Fibroblast of skin of right quadriceps (primary cell): ENCODE measurements at regions not wholly inside any gene's neighbourhood (a gene's known extent, or its start where the extent isn't known, plus 50 kb on each side); places are given as distances from the start of the nearest gene placed in this dataset.

ENCODE experiments used
- DNase-seq: peaks from one replicate; pipeline ENCODE4 v3.0.0-alpha.2; 2013

- DNase-seq = no peak
Measured at GRCh38 chr5:128749136-128749898, 211.3 kb upstream of the FBN2 start.

- DNase-seq = no peak
Measured at GRCh38 chr5:128750155-128750554, 212.1 kb upstream of the FBN2 start.

- DNase-seq = no peak
Measured at GRCh38 chr5:128757196-128757959, 207.9 kb upstream of the SLC27A6 start.

- no peak for DNase-seq
Measured at GRCh38 chr5:128762661-128763306, 202.5 kb upstream of the SLC27A6 start.

- no peak for DNase-seq
Measured at GRCh38 chr5:128763321-128763720, 202.0 kb upstream of the SLC27A6 start.

GRCh38 chr5:128764601-128765310 is 200.5 kb upstream of the SLC27A6 start:
- no peak for DNase-seq

- DNase-seq = no peak
Measured at GRCh38 chr5:128765448-128766061, 199.7 kb upstream of the SLC27A6 start.

- no peak for DNase-seq
Measured at GRCh38 chr5:128766406-128766805, 198.9 kb upstream of the SLC27A6 start.

- DNase-seq = no peak
Measured at GRCh38 chr5:128770907-128771306, 194.4 kb upstream of the SLC27A6 start.

GRCh38 chr5:128772356-128772755 is 192.9 kb upstream of the SLC27A6 start:
- DNase-seq = no peak

GRCh38 chr5:128773378-128773777 is 191.9 kb upstream of the SLC27A6 start:
- no peak for DNase-seq

- no peak for DNase-seq
Measured at GRCh38 chr5:128774605-128775004, 190.7 kb upstream of the SLC27A6 start.

- DNase-seq = no peak
Measured at GRCh38 chr5:128775558-128775957, 189.7 kb upstream of the SLC27A6 start.

- DNase-seq = no peak
Measured at GRCh38 chr5:128777052-128777451, 188.2 kb upstream of the SLC27A6 start.

GRCh38 chr5:128778474-128778873 is 186.8 kb upstream of the SLC27A6 start:
- no peak for DNase-seq

GRCh38 chr5:128782446-128782845 is 182.8 kb upstream of the SLC27A6 start:
- DNase-seq = peak; percentile 77

- DNase-seq = no peak
Measured at GRCh38 chr5:128784726-128785125, 180.6 kb upstream of the SLC27A6 start.

GRCh38 chr5:128791312-128791711 is 174.0 kb upstream of the SLC27A6 start:
- DNase-seq = no peak

- peak; percentile 29 for DNase-seq
Measured at GRCh38 chr5:128796506-128796905, 168.8 kb upstream of the SLC27A6 start.

GRCh38 chr5:128798871-128799270 is 166.4 kb upstream of the SLC27A6 start:
- no peak for DNase-seq

- no peak for DNase-seq
Measured at GRCh38 chr5:128799945-128800344, 165.3 kb upstream of the SLC27A6 start.

- DNase-seq = no peak
Measured at GRCh38 chr5:128800377-128800776, 164.9 kb upstream of the SLC27A6 start.
